GM12878 (cell line): ENCODE measurements at regions not wholly inside any gene's neighbourhood (a gene's known extent, or its start where the extent isn't known, plus 50 kb on each side); places are given as distances from the start of the nearest gene placed in this dataset.

Source experiments
- ATAC-seq: fragments of 200-7000 bp; cut with Tn5 transposase; 3 replicates; pipeline ENCODE4 v1.9.1; 2020; ENCODE audit warnings: mild to moderate bottlenecking, moderate library complexity
- BruUV-seq: library from RNA; stranded (reverse); fragments of 400-500 nt; replicated peaks from 2 replicates; lab custom pipeline; 2021; lab: Mats Ljungman, UMichigan
- CTCF ChIA-PET: fragments of 300-600 bp; sonication (Branson Sonifier 250); formaldehyde crosslinking; extraction: SDS; loops from one replicate; lab custom pipeline; 2021; ENCODE audit warnings: inconsistent platforms; lab: Yijun Ruan, JAX
- POLR2A ChIA-PET: fragments of 350-600 bp; formaldehyde crosslinking; extraction: SDS; loops from one replicate; lab custom pipeline; 2021; ENCODE audit warnings: inconsistent platforms; lab: Charles Lee
- RAD21 ChIA-PET: fragments of 300-600 bp; sonication (Branson Sonifier 250); formaldehyde crosslinking; loops from one replicate; lab custom pipeline; 2023; ENCODE audit warnings: antibody characterized with exemption; ENCODE audit not compliant: unreplicated experiment; lab: Charles Lee
- SMC1A ChIA-PET: fragments of 300-600 bp; sonication (Branson Sonifier 250); formaldehyde crosslinking; loops from one replicate; lab custom pipeline; 2023; ENCODE audit not compliant: unreplicated experiment, uncharacterized antibody; lab: Charles Lee
- DNase-seq: peaks from one replicate; pipeline ENCODE4 v3.0.0-alpha.2; 2011; ENCODE audit warnings: low read depth, low spot score
- FAIRE-seq: peaks from 3 replicates; lab custom pipeline; 2011; peaks lifted over from hg19 to GRCh38; lab: Jason Lieb, UNC
- H2AFZ ChIP-seq: 2 replicates; pipeline ENCODE4 v1.6.0; 2011; ENCODE audit warnings: low read depth, low read length, control low read depth; ENCODE audit not compliant: control insufficient read depth
- H3K27ac ChIP-seq: 2 replicates; pipeline ENCODE4 v1.5.1; 2011; ENCODE audit warnings: control low read depth; ENCODE audit not compliant: control insufficient read depth, insufficient read depth
- H3K27me3 ChIP-seq, 2 experiments: replicated peaks in 1 of 2; 2 replicates each; pipeline versions ENCODE4 v1.6.0 to v1.6.1; 2011; ENCODE audit warnings: low read length in 1 of 2; ENCODE audit not compliant: control insufficient read depth in 2 of 2, insufficient read depth in 2 of 2
- H3K36me3 ChIP-seq, 2 experiments: 2 replicates each; pipeline ENCODE4 v1.5.1; 2011; ENCODE audit warnings: low read length in 1 of 2; ENCODE audit not compliant: control insufficient read depth in 2 of 2, insufficient read depth in 2 of 2
- H3K4me1 ChIP-seq: 2 replicates; pipeline ENCODE4 v1.6.1; 2011; ENCODE audit warnings: mild to moderate bottlenecking, low read length, moderate library complexity, mixed read lengths; ENCODE audit not compliant: control insufficient read depth, insufficient read depth
- H3K4me2 ChIP-seq: 2 replicates; pipeline ENCODE4 v1.6.0; 2011; ENCODE audit warnings: control low read depth; ENCODE audit not compliant: control insufficient read depth, insufficient read depth
- H3K4me3 ChIP-seq: fragments of 200-600 bp; sonication (generic); 2 replicates; pipeline ENCODE4 v1.5.1; 2016
- H3K79me2 ChIP-seq: 2 replicates; pipeline ENCODE4 v1.6.0; 2011; ENCODE audit warnings: low read length; ENCODE audit not compliant: control insufficient read depth, insufficient read depth
- H3K9ac ChIP-seq: 2 replicates; pipeline ENCODE4 v1.8.0; 2011; ENCODE audit warnings: low read length, control low read depth, mixed read lengths; ENCODE audit not compliant: control insufficient read depth, insufficient read depth
- H3K9me3 ChIP-seq: replicated peaks from 3 replicates; pipeline ENCODE4 v1.5.1; 2011; ENCODE audit warnings: mild to moderate bottlenecking, low read length; ENCODE audit not compliant: control insufficient read depth, insufficient read depth
- H4K20me1 ChIP-seq: 2 replicates; pipeline ENCODE4 v1.6.0; 2011; ENCODE audit not compliant: control insufficient read depth, insufficient read depth
- GABPA ChIP-seq: IDR thresholded peaks from 2 replicates; pipeline ENCODE4 v1.6.1; 2014; ENCODE audit warnings: antibody characterized with exemption, low read depth, mild to moderate bottlenecking, inconsistent platforms
- JUNB ChIP-seq: IDR thresholded peaks from 2 replicates; pipeline ENCODE4 v1.6.1; 2016; ENCODE audit warnings: antibody characterized with exemption, mild to moderate bottlenecking
- MEF2A ChIP-seq: IDR thresholded peaks from 2 replicates; pipeline ENCODE4 v1.6.1; 2011; ENCODE audit warnings: low read depth, mild to moderate bottlenecking, low read length, moderate library complexity; ENCODE audit not compliant: insufficient read depth
- RELB ChIP-seq: fragments of 450-650 bp; IDR thresholded peaks from 2 replicates; pipeline ENCODE4 v1.6.1; 2017; ENCODE audit warnings: low read depth, mild to moderate bottlenecking, moderate library complexity
- SMC3 ChIP-seq: IDR thresholded peaks from 2 replicates; pipeline ENCODE4 v1.6.1; 2011; ENCODE audit warnings: low read length, improper control_type of control experiment, borderline replicate concordance
- SRF ChIP-seq, 2 experiments: IDR thresholded peaks; 2 replicates each; pipeline ENCODE4 v1.6.1; 2011; ENCODE audit warnings: low read depth in 2 of 2, low read length in 2 of 2, mild to moderate bottlenecking in 1 of 2, moderate library complexity in 1 of 2
- STAT3 ChIP-seq: IDR thresholded peaks from 2 replicates; pipeline ENCODE4 v1.6.1; 2011; ENCODE audit warnings: low read depth, low read length, improper control_type of control experiment
- SUZ12 ChIP-seq: fragments of 200-600 bp; sonication (generic); IDR thresholded peaks from one replicate; pipeline ENCODE4 v1.6.1; 2018; ENCODE audit warnings: antibody characterized with exemption, mild to moderate bottlenecking; ENCODE audit not compliant: unreplicated experiment
- TBL1XR1 ChIP-seq: IDR thresholded peaks from 2 replicates; pipeline ENCODE4 v1.6.1; 2012; ENCODE audit warnings: low read depth, low read length, improper control_type of control experiment
- ZBTB40 ChIP-seq: fragments of 450-650 bp; IDR thresholded peaks from 2 replicates; pipeline ENCODE4 v1.6.1; 2016; ENCODE audit warnings: mild to moderate bottlenecking, moderate library complexity, borderline replicate concordance
- ZNF622 ChIP-seq: fragments of 450-650 bp; IDR thresholded peaks from 2 replicates; pipeline ENCODE4 v1.6.1; 2017; ENCODE audit warnings: mild to moderate bottlenecking, inconsistent platforms
- WGBS: methylation state at CpG from one replicate; pipeline ENCODE4 v1.1.6; 2016; ENCODE audit warnings: low lambda C conversion rate; ENCODE audit not compliant: insufficient replicate concordance, insufficient coverage; ENCODE audit errors: missing lambda C conversion rate; 5-methylcytosine and 5-hydroxymethylcytosine counted together
- in situ Hi-C: fragments of 300-500 bp; cut with MboI; formaldehyde crosslinking; loops from 9 replicates; pipeline ENCODE4 v1.14.3; 2018; ENCODE audit warnings: mixed read lengths
- intact Hi-C: fragments of 100-400 bp; cut with micrococcal nuclease; formaldehyde crosslinking; loops from one replicate; pipeline ENCODE4 v1.14.2; 2022; ENCODE audit not compliant: unreplicated experiment
- TF ChIP-seq, protein P1 (sequence below): fragments of 450-650 bp; IDR thresholded peaks from 2 replicates; pipeline ENCODE4 v1.6.1; 2017; ENCODE audit warnings: mild to moderate bottlenecking, low read depth, inconsistent platforms; ENCODE audit not compliant: poor library complexity, severe bottlenecking

DNA sequence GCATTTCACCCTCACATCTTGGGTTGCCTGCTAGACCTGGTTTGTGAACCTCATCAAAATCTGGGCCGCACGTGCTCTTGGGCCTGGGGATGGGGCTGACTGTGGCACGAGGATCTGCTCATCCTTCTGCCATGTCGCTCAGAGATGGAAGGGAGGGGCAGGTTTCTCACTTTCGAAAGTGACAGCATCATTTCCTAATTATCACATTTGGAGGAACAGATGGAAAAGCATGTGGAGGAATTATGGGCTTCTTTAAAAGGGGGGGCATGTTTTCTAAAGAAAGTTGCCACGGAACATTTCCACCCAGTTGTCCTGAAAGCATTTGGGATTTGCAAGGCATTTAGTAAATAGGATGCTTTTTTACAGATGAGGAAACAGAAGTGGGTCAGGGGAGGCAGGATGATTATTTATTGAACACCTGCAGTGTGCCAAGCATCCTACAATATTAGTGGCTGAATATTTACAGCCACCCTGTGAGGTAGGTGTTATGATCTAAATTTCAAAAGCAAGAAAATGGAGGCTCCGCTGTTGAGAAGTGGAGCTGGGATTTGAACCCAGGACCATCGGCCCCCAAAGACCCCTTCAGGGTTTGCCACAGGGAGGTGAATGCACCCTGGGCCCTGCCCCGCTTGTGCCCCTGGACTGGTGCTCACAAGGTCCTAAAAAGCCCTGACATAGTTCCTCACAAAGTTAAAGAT is 104.2 kb upstream of the MYCN start:
- ATAC-seq (no peak), FAIRE-seq (no peak), DNase-seq (no peak)
- RAD21 ChIA-PET: no interaction called here
- CTCF ChIA-PET: no interaction called here
- H2AFZ ChIP-seq: no peak overlapping the region
- SMC1A ChIA-PET: no interaction called here
- no peaks in the 10 kb centered on the region for H4K20me1 ChIP-seq
- no peak overlapping the region for H3K9ac ChIP-seq
- in situ Hi-C loops (no loop called here), intact Hi-C loops (no loop called here)
- no TSS peak for BruUV-seq
- no peak overlapping the region for H3K27ac ChIP-seq
- H3K4me2 ChIP-seq: no peak overlapping the region
- H3K4me1 ChIP-seq: no peaks in the 10 kb centered on the region
- no peaks in the 10 kb centered on the region; a peak in 2 of 4 replicates for H3K27me3 ChIP-seq
- POLR2A ChIA-PET: no interaction called here
- H3K4me3 ChIP-seq: no peak overlapping the region
- TF ChIP-seq ZNF622 (no peak), SUZ12 (no peak), ZBTB40 (no peak), RELB (no peak), GABPA (no peak), SRF (IDR thresholded peaks at IDR 0.05; ENCODE audit: low read depth in 2 of 2, low read length in 2 of 2) (no peak), STAT3 (no peak), TBL1XR1 (no peak), MEF2A (no peak), JUNB (no peak), SMC3 (no peak)
- TF ChIP-seq, protein P1, sequence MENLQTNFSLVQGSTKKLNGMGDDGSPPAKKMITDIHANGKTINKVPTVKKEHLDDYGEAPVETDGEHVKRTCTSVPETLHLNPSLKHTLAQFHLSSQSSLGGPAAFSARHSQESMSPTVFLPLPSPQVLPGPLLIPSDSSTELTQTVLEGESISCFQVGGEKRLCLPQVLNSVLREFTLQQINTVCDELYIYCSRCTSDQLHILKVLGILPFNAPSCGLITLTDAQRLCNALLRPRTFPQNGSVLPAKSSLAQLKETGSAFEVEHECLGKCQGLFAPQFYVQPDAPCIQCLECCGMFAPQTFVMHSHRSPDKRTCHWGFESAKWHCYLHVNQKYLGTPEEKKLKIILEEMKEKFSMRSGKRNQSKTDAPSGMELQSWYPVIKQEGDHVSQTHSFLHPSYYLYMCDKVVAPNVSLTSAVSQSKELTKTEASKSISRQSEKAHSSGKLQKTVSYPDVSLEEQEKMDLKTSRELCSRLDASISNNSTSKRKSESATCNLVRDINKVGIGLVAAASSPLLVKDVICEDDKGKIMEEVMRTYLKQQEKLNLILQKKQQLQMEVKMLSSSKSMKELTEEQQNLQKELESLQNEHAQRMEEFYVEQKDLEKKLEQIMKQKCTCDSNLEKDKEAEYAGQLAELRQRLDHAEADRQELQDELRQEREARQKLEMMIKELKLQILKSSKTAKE: no peak
- no peaks in the 10 kb centered on the region for H3K9me3 ChIP-seq
- WGBS: 10% methylated on average over 9 of the region's 9 CpGs
- no peaks in the 10 kb centered on the region for H3K36me3 ChIP-seq
- no peaks in the 10 kb centered on the region for H3K79me2 ChIP-seq
